HG02571 (cell line): ENCODE measurements at regions not wholly inside any gene's neighbourhood (a gene's known extent, or its start where the extent isn't known, plus 50 kb on each side); places are given as distances from the start of the nearest gene placed in this dataset.
"Not testable (repeated sequence)": the region's sequence is repeated elsewhere in the genome, so short reads cannot be mapped to it uniquely, and the experiment has no call there.

ENCODE experiments used
- ATAC-seq: cut with Tn5 transposase; IDR thresholded peaks from one replicate; pipeline ENCODE4 v1.9.1; 2021; ENCODE audit warnings: mild to moderate bottlenecking, moderate library complexity; ENCODE audit not compliant: unreplicated experiment

DNA sequence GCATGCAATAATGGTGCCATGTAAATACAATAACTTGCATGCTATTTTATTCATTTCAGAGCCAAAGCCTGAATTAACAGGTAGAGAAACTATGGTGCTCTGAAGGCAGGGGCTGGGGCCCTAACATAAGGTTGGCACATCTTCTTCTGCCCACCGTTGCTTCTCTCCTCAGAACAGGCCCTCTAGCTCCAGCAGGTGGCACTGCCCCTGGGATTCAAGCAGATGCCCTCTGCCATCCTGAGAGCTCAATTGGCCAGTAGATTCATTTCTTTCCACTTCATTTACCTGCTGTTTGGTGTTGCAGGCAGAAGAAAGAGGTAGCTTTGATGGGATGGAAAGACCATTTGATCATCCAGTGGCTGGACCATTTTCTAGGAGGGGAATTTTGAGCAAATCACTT, 130.5 kb downstream of the FOXB1 start:
- ATAC-seq: no peak

DNA sequence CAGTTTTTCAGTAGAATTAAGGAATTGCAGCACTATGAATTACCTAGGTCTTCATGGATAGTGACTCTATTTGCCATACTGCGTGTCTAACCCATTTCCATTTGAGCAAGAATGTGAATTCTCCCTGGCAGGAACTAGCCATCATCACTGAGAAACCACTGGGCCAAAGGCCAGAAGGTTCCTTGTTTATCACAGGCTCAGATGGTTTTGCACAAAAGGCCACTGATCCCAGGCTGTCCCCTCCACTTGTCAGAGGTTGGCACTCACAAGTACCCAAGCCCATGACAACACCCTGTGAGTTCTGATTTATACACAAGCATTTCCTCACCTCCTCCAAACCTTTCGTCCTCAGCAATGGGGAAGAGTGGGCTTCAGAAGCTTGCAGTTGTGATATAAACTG, 131.8 kb downstream of the FOXB1 start:
- ATAC-seq: no peak

DNA sequence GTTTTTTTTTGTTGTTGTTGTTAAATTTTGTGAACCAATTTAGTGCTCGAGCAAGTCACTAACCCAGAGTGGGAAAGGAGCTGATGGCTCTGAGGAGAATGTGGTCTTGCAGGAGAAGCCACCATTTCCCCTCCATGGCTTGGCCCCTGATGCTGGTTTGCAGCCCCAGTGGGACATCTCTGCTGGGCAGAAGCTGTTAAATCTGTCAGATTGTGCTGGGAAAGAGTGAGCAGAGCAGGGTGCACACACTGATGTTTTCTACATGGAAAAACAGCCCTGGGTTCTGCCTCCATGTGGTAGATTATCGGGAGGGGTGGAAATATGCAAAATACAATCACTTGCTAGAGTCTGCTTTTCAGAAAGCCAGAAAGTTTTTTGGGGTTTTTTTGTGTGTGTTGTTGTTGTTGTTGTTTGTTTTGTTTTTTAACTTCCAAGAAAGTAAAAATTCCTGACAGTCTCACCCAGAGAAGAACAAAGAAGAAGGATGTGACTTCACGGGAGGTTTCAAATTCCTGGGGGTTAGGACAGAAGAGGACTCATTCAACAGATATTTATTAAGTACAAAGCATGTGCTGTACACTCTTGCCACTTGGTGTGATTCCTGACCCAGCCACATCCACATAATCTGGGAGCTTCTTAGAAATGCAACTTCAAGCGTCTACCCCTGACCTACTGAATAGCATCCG, 133.7 kb downstream of the FOXB1 start:
- no peak for ATAC-seq

DNA sequence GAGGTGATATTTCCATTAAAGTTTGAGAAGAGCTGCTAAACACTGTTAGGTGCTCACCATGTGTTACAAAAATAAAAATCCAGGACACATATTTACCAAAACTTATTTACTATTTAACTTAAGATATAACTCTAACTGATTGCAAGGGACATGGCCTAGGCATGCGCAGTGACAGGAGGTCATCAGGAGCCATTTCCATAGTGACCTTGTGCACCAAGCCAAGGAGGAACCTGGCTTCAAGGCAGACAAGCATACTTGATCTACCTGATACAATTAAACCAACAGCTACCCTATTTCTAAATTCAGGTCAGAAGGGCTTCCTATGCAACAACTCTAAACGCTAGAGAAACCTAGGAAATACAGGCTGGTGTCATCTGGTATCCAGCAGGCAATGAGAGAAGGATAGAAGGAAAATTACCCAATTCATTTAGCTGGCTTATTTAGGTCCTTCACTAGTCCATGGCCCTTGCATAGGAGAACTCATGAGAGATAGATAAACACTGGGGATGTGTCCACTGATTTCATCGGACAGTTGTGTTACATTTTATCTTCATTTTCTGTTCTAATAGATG, 134.4 kb downstream of the FOXB1 start:
- no peak for ATAC-seq

- no peak for ATAC-seq
Observed at GRCh38 chr15:60152386-60152785, 148.3 kb downstream of the FOXB1 start.

- no peak for ATAC-seq
Observed at GRCh38 chr15:60154764-60155325, 150.7 kb downstream of the FOXB1 start.

GRCh38 chr15:60155661-60156060, 151.6 kb downstream of the FOXB1 start:
- no peak for ATAC-seq

GRCh38 chr15:60160909-60161308, 156.8 kb downstream of the FOXB1 start:
- ATAC-seq: no peak

DNA sequence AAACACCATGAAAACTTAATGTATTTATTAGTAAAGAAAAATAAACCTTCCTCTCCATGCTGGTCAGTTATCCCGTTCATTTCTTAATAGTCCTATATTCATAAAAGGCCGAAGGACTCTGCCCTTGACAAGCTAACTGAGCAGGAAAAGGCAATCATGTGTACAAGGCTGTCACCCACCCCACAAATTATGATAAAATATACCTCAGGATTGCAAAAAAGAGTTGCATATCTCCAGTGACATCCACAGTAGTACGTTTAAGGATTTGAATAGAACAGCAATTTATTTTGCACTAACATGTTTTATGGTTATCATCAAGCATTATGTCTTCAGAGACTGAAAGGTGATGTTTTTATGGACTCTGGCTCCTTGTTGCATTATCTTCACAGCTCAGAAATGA, 157.6 kb downstream of the FOXB1 start:
- no peak for ATAC-seq

GRCh38 chr15:60162251-60162967, 158.3 kb downstream of the FOXB1 start:
- no peak for ATAC-seq

- no peak for ATAC-seq
Observed at GRCh38 chr15:60162968-60163355, 158.9 kb downstream of the FOXB1 start.

- no peak for ATAC-seq
Observed at GRCh38 chr15:60165111-60165510, 161.0 kb downstream of the FOXB1 start.

DNA sequence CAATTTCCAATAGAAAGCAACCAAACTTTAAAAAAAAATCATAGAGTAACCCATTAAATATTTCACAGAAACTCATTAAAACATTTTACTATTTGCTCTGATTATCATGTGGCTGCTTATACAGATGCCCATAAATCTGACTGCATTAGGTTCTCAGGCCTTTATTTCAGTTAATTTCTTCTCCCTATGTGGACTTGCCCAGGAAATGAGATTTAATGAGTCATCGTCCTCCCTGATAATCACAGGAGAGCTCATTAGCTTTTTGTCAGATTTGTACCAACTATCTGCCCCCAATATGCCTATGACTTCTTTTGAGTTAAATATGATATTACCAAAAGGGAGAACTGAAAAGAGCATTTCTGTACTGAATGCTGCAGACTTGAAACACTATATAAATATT, 168.0 kb downstream of the FOXB1 start:
- no peak for ATAC-seq

GRCh38 chr15:60179786-60180391, 175.8 kb downstream of the FOXB1 start:
- ATAC-seq: no peak

DNA sequence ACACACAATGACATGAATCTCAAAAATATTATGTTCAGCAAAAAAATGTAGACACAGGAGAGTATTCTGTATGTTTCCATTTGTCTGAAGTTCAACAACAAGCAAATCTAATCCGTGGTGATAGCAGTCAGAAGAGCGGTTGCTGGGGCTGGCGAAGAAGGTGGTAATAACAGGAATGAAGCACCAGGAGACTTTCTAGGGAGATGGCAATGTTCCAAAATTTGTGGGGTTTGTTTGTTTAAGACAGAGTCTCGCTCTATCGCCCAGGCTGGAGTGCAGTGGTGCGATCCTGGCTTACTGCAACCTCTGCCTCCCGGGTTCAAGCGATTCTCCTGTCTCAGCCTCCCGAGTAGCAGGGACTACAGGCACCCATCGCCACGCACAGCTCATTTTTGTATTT, 177.8 kb downstream of the FOXB1 start:
- not testable (repeated sequence) for ATAC-seq

DNA sequence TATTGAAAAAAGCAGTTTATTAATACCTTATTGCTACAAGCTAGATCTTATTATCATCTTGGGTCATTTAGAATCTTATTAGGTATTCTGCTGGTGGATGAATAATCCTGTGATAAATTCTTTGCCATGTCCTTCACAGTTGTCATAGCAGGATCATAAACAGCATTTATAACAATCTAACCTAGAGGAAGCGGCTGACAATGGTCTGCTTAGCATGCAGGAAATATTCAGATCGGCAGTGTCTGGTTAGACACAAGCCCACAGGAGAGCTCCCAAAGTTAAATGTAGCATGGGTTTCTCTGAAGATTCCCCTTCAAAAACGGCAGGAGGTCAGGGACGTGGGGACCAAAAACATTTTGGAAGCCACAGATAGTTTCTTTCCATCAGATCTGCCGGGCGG, 179.3 kb downstream of the FOXB1 start:
- no peak for ATAC-seq

DNA sequence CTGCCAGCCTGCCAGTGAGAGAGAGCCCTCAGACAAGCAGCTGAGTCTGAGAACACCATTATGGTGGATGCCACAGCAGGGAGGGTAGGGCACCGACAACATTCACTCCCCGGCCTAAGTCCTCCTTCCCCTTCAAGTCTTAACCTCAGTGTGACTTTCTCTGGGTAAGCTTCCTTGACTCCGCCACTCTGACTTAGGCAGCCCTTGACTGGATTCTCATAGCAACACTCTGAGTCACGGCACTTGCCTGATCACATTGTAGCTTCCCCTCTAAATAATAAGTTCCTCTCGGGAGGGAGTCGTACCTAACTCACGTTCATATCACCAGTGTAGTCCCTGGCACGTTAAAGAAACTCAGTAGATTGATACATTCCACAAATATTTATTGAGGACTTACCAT, 180.5 kb downstream of the FOXB1 start:
- ATAC-seq: no peak

- no peak for ATAC-seq
Observed at GRCh38 chr15:60191016-60191415, 186.9 kb downstream of the FOXB1 start.

GRCh38 chr15:60191821-60192220, 187.7 kb downstream of the FOXB1 start:
- ATAC-seq: no peak

GRCh38 chr15:60195611-60196010, 191.5 kb downstream of the FOXB1 start:
- no peak for ATAC-seq

DNA sequence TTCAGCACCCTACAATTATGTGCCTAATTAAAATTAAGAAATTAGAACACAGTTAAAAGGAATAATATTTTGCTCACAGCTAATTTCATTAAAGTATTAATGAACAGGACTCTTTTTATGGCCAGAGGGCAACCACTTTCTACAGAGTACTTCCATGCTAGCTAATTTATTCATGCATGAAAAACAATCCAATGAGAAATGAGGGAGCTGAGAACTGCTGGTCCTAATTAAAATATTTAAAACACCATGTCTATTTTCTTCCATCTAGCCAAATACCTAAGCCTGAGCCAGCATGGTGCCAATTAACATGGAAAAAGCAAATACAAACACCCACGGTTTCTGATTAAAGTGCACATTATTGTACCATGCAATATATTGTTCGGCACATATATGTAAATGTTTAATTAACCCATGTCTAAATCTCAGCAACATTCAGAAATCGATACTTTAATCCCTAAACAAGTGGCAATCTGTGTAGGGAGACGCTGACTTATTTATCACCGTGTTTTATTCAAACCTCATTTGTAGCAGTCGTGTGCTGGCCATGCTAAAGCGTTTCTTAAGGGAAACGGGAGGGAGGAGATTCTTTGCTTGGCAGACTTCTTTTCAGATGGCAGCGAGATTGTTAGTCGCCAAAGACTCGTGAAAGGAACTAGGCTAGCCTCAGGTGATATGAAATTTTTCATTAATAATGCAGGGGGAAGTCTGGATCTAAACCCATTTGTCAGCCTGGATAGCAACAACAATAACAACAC, 193.5 kb downstream of the ANXA2 start:
- ATAC-seq: no peak
